SK-N-MC (cell line): ENCODE measurements at regions not wholly inside any gene's neighbourhood (a gene's known extent, or its start where the extent isn't known, plus 50 kb on each side); places are given as distances from the start of the nearest gene placed in this dataset.

Source experiments
- DNase-seq: peaks from one replicate; pipeline ENCODE4 v3.0.0-alpha.2; 2011; ENCODE audit warnings: low read depth, low spot score
- H3K27ac ChIP-seq: fragments of 200-600 bp; sonication (generic); 2 replicates; pipeline ENCODE4 v1.5.1; 2016; ENCODE audit warnings: mixed run types
- H3K36me3 ChIP-seq: fragments of 200-600 bp; sonication (generic); 2 replicates; pipeline ENCODE4 v1.6.1; 2017; ENCODE audit warnings: antibody characterized with exemption, low read length, mixed read lengths; ENCODE audit not compliant: insufficient read depth
- H3K4me3 ChIP-seq: fragments of 200-600 bp; sonication (generic); 2 replicates; pipeline ENCODE4 v1.5.1; 2016
- H3K9ac ChIP-seq: fragments of 200-600 bp; sonication (generic); 2 replicates; pipeline ENCODE4 v1.8.0; 2017; ENCODE audit warnings: mixed run types, mixed read lengths; ENCODE audit not compliant: insufficient read length
- H3K9me3 ChIP-seq: fragments of 200-600 bp; sonication (generic); 2 replicates; pipeline ENCODE4 v1.6.1; 2017; ENCODE audit warnings: low read depth, mild to moderate bottlenecking, antibody characterized with exemption, low read length, moderate library complexity, mixed read lengths
- EZH2 ChIP-seq: fragments of 200-600 bp; sonication (generic); IDR thresholded peaks from one replicate; pipeline ENCODE4 v1.6.1; 2017; ENCODE audit warnings: antibody characterized with exemption
- FOXP2 ChIP-seq: optimal IDR thresholded peaks from 2 replicates; pipeline ENCODE3; 2011; ENCODE audit warnings: mild to moderate bottlenecking, moderate library complexity; ENCODE audit not compliant: insufficient read depth; ENCODE audit errors: extremely low read length, control extremely low read depth
- POLR2AphosphoS5 ChIP-seq: IDR thresholded peaks from 2 replicates; pipeline ENCODE4 v1.6.1; 2012; ENCODE audit warnings: mild to moderate bottlenecking, low read depth, low read length, borderline replicate concordance

- Histone ChIP-seq H3K9me3 (no peaks in the 10 kb centered on the region), H3K9ac (no peak overlapping the region), H3K27ac (no peak overlapping the region), H3K36me3 (no peaks in the 10 kb centered on the region), H3K4me3 (no peak overlapping the region)
- no peak for TF ChIP-seq EZH2
- TF ChIP-seq POLR2AphosphoS5, result no peak
- no peak for TF ChIP-seq FOXP2
- no peak for DNase-seq
Observed at GRCh38 chr4:149279331-149279730, 536.3 kb downstream of the IQCM start.

DNA sequence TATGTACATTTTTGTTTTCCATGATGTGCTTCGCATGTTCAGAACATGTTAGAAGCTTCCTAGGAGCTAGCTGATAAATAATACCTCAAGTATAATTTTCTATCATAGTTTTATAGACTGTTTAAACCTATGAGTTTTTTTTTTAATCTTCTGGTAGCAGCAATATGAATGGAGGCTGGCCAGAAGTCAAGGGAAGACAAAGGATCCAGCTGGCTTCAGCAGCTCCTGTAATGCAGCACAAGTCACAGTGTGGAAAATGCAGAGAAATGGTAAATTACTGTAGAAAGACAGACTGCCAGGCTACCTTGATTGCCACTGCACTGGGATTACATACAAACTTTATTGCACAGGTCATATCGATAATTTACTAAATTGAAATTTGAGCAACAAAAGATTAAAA lies 537.9 kb downstream of the IQCM start:
- DNase-seq, result no peak
- no peak for TF ChIP-seq FOXP2
- TF ChIP-seq POLR2AphosphoS5, result no peak
- TF ChIP-seq EZH2, result no peak
- H3K27ac ChIP-seq, result no peak overlapping the region
- no peak overlapping the region for H3K4me3 ChIP-seq
- no peaks in the 10 kb centered on the region for H3K9me3 ChIP-seq
- H3K9ac ChIP-seq, result no peak overlapping the region
- H3K36me3 ChIP-seq, result no peaks in the 10 kb centered on the region

GRCh38 chr4:149269835-149270234 lies 545.8 kb downstream of the IQCM start:
- DNase-seq, result no peak
- H3K36me3 ChIP-seq, result 0 out of 2 replicates have a peak, but pooled peaks cover 2% of the 10 kb centered on the region
- no peaks in the 10 kb centered on the region; the same call in 1 of the 2 replicates for H3K9me3 ChIP-seq
- H3K4me3 ChIP-seq, result no peak overlapping the region
- no peak overlapping the region for H3K27ac ChIP-seq
- H3K9ac ChIP-seq, result no peak overlapping the region
- TF ChIP-seq FOXP2, result no peak
- TF ChIP-seq EZH2, result no peak
- no peak for TF ChIP-seq POLR2AphosphoS5

DNA sequence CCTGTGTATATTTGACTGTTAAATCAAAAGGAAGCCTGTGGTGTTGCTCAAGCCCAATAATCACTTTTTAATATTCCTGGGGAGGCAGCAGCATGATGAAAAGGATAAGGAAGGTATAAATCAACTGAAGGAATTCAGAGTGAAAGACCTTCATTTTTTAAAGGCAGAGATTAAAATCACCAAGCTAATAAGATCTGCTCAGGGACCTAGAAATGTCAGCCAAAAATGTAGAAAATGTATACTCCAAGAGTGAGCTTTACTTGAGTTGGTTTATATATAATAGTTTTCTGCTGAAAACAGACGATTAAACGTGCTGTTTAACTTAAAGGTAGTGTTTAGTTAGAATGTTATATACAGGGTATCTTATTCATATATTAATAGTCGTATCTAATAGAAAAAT lies 549.3 kb downstream of the IQCM start:
- Histone ChIP-seq H3K4me3 (no peak overlapping the region), H3K27ac (no peak overlapping the region; the same call in 1 of the 2 replicates), H3K9ac (no peak overlapping the region), H3K9me3 (no peaks in the 10 kb centered on the region; the same call in 1 of the 2 replicates), H3K36me3 (0 out of 2 replicates have a peak, but pooled peaks cover 4% of the 10 kb centered on the region)
- no peak for TF ChIP-seq POLR2AphosphoS5
- no peak for TF ChIP-seq FOXP2
- no peak for TF ChIP-seq EZH2
- DNase-seq, result peak; percentile 8

DNA sequence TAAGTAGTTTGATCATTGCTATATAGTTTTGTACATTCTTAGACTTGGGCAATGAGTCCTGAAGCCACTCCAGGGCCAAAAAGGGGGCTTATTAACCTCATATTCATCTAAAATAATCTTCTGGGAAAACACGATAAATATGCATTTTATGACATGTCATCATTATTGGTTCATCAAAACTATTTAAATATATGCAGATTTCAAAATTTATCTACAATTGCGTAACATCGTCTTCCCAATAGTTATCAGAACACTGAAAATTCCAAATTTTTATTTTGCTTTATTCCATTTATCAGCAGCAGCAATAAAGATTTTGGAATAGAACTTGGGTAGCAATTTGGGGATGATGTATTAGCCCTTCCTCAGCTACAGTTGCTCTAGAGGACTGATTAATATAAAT lies 550.0 kb downstream of the IQCM start:
- H3K27ac ChIP-seq, result no peak overlapping the region
- DNase-seq, result no peak
- no peak overlapping the region for H3K9ac ChIP-seq
- TF ChIP-seq FOXP2 (no peak), EZH2 (no peak), POLR2AphosphoS5 (no peak)
- H3K4me3 ChIP-seq, result no peak overlapping the region
- no peaks in the 10 kb centered on the region; the same call in 1 of the 2 replicates for H3K9me3 ChIP-seq
- H3K36me3 ChIP-seq, result 0 out of 2 replicates have a peak, but pooled peaks cover 4% of the 10 kb centered on the region

- TF ChIP-seq POLR2AphosphoS5 (no peak), FOXP2 (peak; percentile 60)
- Histone ChIP-seq H3K9me3 (no peaks in the 10 kb centered on the region; the same call in 1 of the 2 replicates), H3K27ac (no peak overlapping the region), H3K36me3 (0 out of 2 replicates have a peak, but pooled peaks cover 4% of the 10 kb centered on the region), H3K4me3 (no peak overlapping the region), H3K9ac (no peak overlapping the region)
- peak; percentile 62 for DNase-seq
Observed at GRCh38 chr4:149264093-149264733, 551.4 kb downstream of the IQCM start.

- no peak for DNase-seq
- H3K27ac ChIP-seq, result no peak overlapping the region
- H3K4me3 ChIP-seq, result no peak overlapping the region
- no peak overlapping the region for H3K9ac ChIP-seq
- TF ChIP-seq POLR2AphosphoS5 (no peak), FOXP2 (no peak), EZH2 (no peak)
- H3K9me3 ChIP-seq, result no peaks in the 10 kb centered on the region
- H3K36me3 ChIP-seq, result no peaks in the 10 kb centered on the region
Observed at GRCh38 chr4:149248191-149248764, 567.4 kb downstream of the IQCM start.

DNA sequence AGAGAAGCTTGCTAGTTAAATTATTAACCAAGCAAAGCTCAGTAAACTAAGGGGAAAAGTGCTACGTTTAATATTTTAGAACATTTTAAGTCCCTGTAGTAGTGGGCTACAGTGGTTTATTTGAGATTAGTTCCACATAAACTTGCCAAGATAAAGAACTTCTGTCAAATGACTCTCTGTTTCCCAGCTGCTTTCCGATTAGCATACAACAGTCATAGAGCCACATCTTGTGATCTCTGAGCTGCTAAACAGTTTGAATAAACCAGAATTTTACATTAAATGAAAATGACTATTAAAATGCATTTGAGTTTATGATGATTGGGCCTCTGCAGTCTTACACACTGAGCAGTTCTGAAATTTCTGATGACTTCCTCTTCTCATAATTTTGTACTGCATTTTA lies 568.5 kb downstream of the IQCM start:
- Histone ChIP-seq H3K9ac (no peak overlapping the region), H3K4me3 (no peak overlapping the region), H3K27ac (no peak overlapping the region), H3K36me3 (no peaks in the 10 kb centered on the region), H3K9me3 (no peaks in the 10 kb centered on the region)
- TF ChIP-seq FOXP2 (no peak), POLR2AphosphoS5 (no peak), EZH2 (no peak)
- no peak for DNase-seq

GRCh38 chr4:149245333-149245732 lies 570.3 kb downstream of the IQCM start:
- H3K9me3 ChIP-seq, result no peaks in the 10 kb centered on the region
- no peak for DNase-seq
- TF ChIP-seq EZH2 (no peak), POLR2AphosphoS5 (no peak), FOXP2 (no peak)

More at GRCh38 chr4:149245333-149245732, 570.3 kb downstream of the IQCM start:
- no peaks in the 10 kb centered on the region for H3K36me3 ChIP-seq
- H3K9ac ChIP-seq, result no peak overlapping the region
- H3K27ac ChIP-seq, result no peak overlapping the region
- no peak overlapping the region for H3K4me3 ChIP-seq
